CD14-positive monocyte (primary cell): ENCODE measurements at regions not wholly inside any gene's neighbourhood (a gene's known extent, or its start where the extent isn't known, plus 50 kb on each side); places are given as distances from the start of the nearest gene placed in this dataset.

ENCODE experiments used
- DNase-seq, 3 donors: peaks; one replicate each; pipeline ENCODE4 v3.0.0-alpha.2; 2011 to 2022
- H2AFZ ChIP-seq: 2 replicates; pipeline ENCODE4 v1.6.0; 2012; ENCODE audit warnings: mild to moderate bottlenecking, low read depth, low read length, inconsistent platforms; ENCODE audit not compliant: insufficient read depth, poor library complexity, severe bottlenecking
- H3K27ac ChIP-seq, 2 donors: 1 replicate in 1 of 2; 2 replicates in 1 of 2; pipeline ENCODE4 v1.5.1; 2012 to 2013; ENCODE audit warnings: low read length in 2 of 2, control low read depth in 1 of 2, inconsistent platforms in 1 of 2, low read depth in 1 of 2, mild to moderate bottlenecking in 1 of 2
- H3K27me3 ChIP-seq, 2 donors: one replicate each; pipeline versions ENCODE4 v1.6.0 to v1.6.1; 2011 to 2013; ENCODE audit warnings: low read length in 2 of 2; ENCODE audit not compliant: control insufficient read depth in 2 of 2, insufficient read depth in 2 of 2
- H3K36me3 ChIP-seq, 2 donors: replicated peaks in 1 of 2; 1 replicate in 1 of 2; 2 replicates in 1 of 2; pipeline versions ENCODE4 v1.5.1 to v1.6.1; 2012 to 2013; ENCODE audit warnings: low read length in 2 of 2, control low read depth in 1 of 2, inconsistent platforms in 1 of 2, mild to moderate bottlenecking in 1 of 2; ENCODE audit not compliant: insufficient read depth in 2 of 2, control insufficient read depth in 1 of 2
- H3K4me1 ChIP-seq, 2 donors: 1 replicate in 1 of 2; 2 replicates in 1 of 2; pipeline versions ENCODE4 v1.5.1 to v1.6.1; 2012 to 2013; ENCODE audit warnings: low read length in 2 of 2, control low read depth in 1 of 2, inconsistent platforms in 1 of 2, mild to moderate bottlenecking in 1 of 2, moderate library complexity in 1 of 2; ENCODE audit not compliant: insufficient read depth in 2 of 2, control insufficient read depth in 1 of 2
- H3K4me2 ChIP-seq: replicated peaks from 2 replicates; pipeline ENCODE3; 2012; ENCODE audit warnings: low read length, moderate library complexity, mild to moderate bottlenecking; ENCODE audit not compliant: poor library complexity, severe bottlenecking; ENCODE audit errors: extremely low read depth
- H3K4me3 ChIP-seq, 3 experiments: fragments of 200-600 bp in 1 of 3; sonication (generic) in 1 of 3; replicated peaks in 1 of 3; 1 replicate in 2 of 3; 2 replicates in 1 of 3; pipeline ENCODE4 v1.5.1; 2011 to 2013; ENCODE audit warnings: low read length in 3 of 3, mild to moderate bottlenecking in 3 of 3, control low read depth in 2 of 3, low read depth in 2 of 3, inconsistent platforms in 1 of 3, moderate library complexity in 1 of 3
- H3K79me2 ChIP-seq: 2 replicates; pipeline ENCODE4 v1.6.0; 2012; ENCODE audit warnings: mild to moderate bottlenecking, control low read depth, inconsistent platforms, low read length, moderate library complexity; ENCODE audit not compliant: insufficient read depth
- H3K9ac ChIP-seq: 2 replicates; pipeline ENCODE4 v1.6.0; 2017; ENCODE audit warnings: low read length, mild to moderate bottlenecking; ENCODE audit not compliant: insufficient read depth, poor library complexity, severe bottlenecking
- H3K9me3 ChIP-seq, 2 donors: replicated peaks in 1 of 2; 1 replicate in 1 of 2; 2 replicates in 1 of 2; pipeline versions ENCODE4 v1.5.1 to v1.6.1; 2012 to 2013; ENCODE audit warnings: low read length in 2 of 2, control low read depth in 1 of 2; ENCODE audit not compliant: control insufficient read depth in 1 of 2, insufficient read depth in 1 of 2
- H4K20me1 ChIP-seq: 2 replicates; pipeline ENCODE4 v1.6.0; 2012; ENCODE audit warnings: mild to moderate bottlenecking, low read length, control low read depth, moderate library complexity; ENCODE audit not compliant: insufficient read depth
- H3K27ac Mint-ChIP-seq, 7 donors: one replicate each; pipeline ENCODE4 v1.8.0; 2020; ENCODE audit warnings: mild to moderate bottlenecking in 7 of 7, mixed read lengths in 7 of 7, moderate library complexity in 6 of 7, inconsistent platforms in 2 of 7
- H3K27me3 Mint-ChIP-seq, 3 donors: one replicate each; pipeline ENCODE4 v1.8.0; 2021 to 2022; ENCODE audit warnings: low read depth in 3 of 3, mild to moderate bottlenecking in 3 of 3, mixed read lengths in 3 of 3, moderate library complexity in 3 of 3, inconsistent platforms in 1 of 3
- H3K36me3 Mint-ChIP-seq, 2 donors: one replicate each; pipeline ENCODE4 v1.8.0; 2020; ENCODE audit warnings: mixed read lengths in 2 of 2, inconsistent platforms in 1 of 2, mild to moderate bottlenecking in 1 of 2
- H3K4me1 Mint-ChIP-seq: one replicate; pipeline ENCODE4 v1.8.0; 2020; ENCODE audit warnings: mild to moderate bottlenecking, mixed read lengths
- H3K4me3 Mint-ChIP-seq, 2 donors: one replicate each; pipeline ENCODE4 v1.8.0; 2020; ENCODE audit warnings: mild to moderate bottlenecking in 2 of 2, mixed read lengths in 2 of 2, moderate library complexity in 1 of 2
- H3K9me3 Mint-ChIP-seq, 7 donors: one replicate each; pipeline ENCODE4 v1.8.0; 2020 to 2022; ENCODE audit warnings: mixed read lengths in 7 of 7, mild to moderate bottlenecking in 6 of 7, moderate library complexity in 6 of 7, inconsistent platforms in 2 of 7
- CTCF ChIP-seq: fragments of 200-600 bp; IDR thresholded peaks from one replicate; pipeline ENCODE4 v1.8.0; 2022; ENCODE audit warnings: antibody characterized with exemption, mild to moderate bottlenecking
- WGBS: methylation state at CpG from one replicate; pipeline ENCODE4 v1.1.5; 2013; ENCODE audit warnings: missing lambda C conversion rate; ENCODE audit not compliant: insufficient coverage; 5-methylcytosine and 5-hydroxymethylcytosine counted together
- intact Hi-C, 2 donors: fragments of 100-400 bp; cut with micrococcal nuclease; formaldehyde crosslinking; loops; one replicate each; pipeline versions ENCODE4 v1.15.0 to v1.15.1; 2023

GRCh38 chr10:32207544-32207943 lies 139.4 kb downstream of the EPC1 start:
- no peak overlapping the region for H2AFZ ChIP-seq
- H3K9ac ChIP-seq = no peak overlapping the region
- intact Hi-C loops = loop anchor here in 1 of 2 donors (2.0 to 10.0 kb wide), 2 partner anchors 17 to 153 kb away; partner anchors contain the start of gene KIF5B
- Mint-ChIP-seq H3K9me3 (peaks cover 0 to 10% (median 4%) of the 10 kb centered on the region in 7 donors), H3K36me3 (no peaks in the 10 kb centered on the region), H3K4me3 (no peak overlapping the region), H3K4me1 (peaks cover 13% of the 10 kb centered on the region), H3K27me3 (peaks cover 2 to 5% (median 4%) of the 10 kb centered on the region in 3 donors), H3K27ac (no peak overlapping the region)
- H3K79me2 ChIP-seq = no peaks in the 10 kb centered on the region
- no peak overlapping the region for H3K4me3 ChIP-seq
- 0% methylated on average over 1 of the region's 2 CpGs for WGBS
- H4K20me1 ChIP-seq = no peaks in the 10 kb centered on the region
- H3K4me1 ChIP-seq = peaks cover 3 to 7% of the 10 kb centered on the region in 2 donors
- H3K9me3 ChIP-seq = no peaks in the 10 kb centered on the region
- peak; percentile 38 to 57 (median 52) for DNase-seq
- TF ChIP-seq CTCF = peak; percentile 73
- H3K4me2 ChIP-seq = no peak overlapping the region
- no peaks in the 10 kb centered on the region for H3K27me3 ChIP-seq
- no peak overlapping the region for H3K27ac ChIP-seq
- H3K36me3 ChIP-seq = no peaks in the 10 kb centered on the region

- Mint-ChIP-seq H3K27me3 (peaks cover 2 to 5% (median 4%) of the 10 kb centered on the region in 3 donors), H3K9me3 (peaks cover 0 to 10% (median 4%) of the 10 kb centered on the region in 7 donors), H3K27ac (no peak overlapping the region), H3K4me1 (peaks cover 12% of the 10 kb centered on the region), H3K36me3 (no peaks in the 10 kb centered on the region), H3K4me3 (no peak overlapping the region)
- Histone ChIP-seq H3K27me3 (no peaks in the 10 kb centered on the region), H4K20me1 (no peaks in the 10 kb centered on the region), H3K4me3 (no peak overlapping the region), H3K9me3 (no peaks in the 10 kb centered on the region), H3K27ac (no peak overlapping the region), H3K36me3 (no peaks in the 10 kb centered on the region), H2AFZ (no peak overlapping the region), H3K4me1 (peaks cover 7 to 11% of the 10 kb centered on the region in 2 donors), H3K9ac (no peak overlapping the region), H3K79me2 (no peaks in the 10 kb centered on the region), H3K4me2 (no peak overlapping the region)
- DNase-seq = no peak
- no peak for TF ChIP-seq CTCF
- intact Hi-C loops = loop anchor here in 1 of 2 donors (2.0 to 10.0 kb wide), 2 partner anchors 15 to 151 kb away; partner anchors contain the start of gene KIF5B
- WGBS = no CpG with 5 or more reads among the region's 1 CpG
Measured at GRCh38 chr10:32205670-32206069, 141.3 kb downstream of the EPC1 start.
